ENCODE measurements at regions not wholly inside any gene's neighbourhood (a gene's known extent, or its start where the extent isn't known, plus 50 kb on each side); places are given as distances from the start of the nearest gene placed in this dataset.

- no peaks in the 10 kb centered on the region for H3K9me2 ChIP-seq (replicated peaks; ENCODE audit: control insufficient read depth, low read length)
- H3K27me3 ChIP-seq (ENCODE audit: control insufficient read depth, low read length) = no peaks in the 10 kb centered on the region
- H3K4me2 ChIP-seq (ENCODE audit: low read length) = no peak overlapping the region
- no peak overlapping the region for H3K4me3 ChIP-seq (ENCODE audit: low read length)
- no peaks in the 10 kb centered on the region for H3F3A ChIP-seq (ENCODE audit: control insufficient read depth, insufficient read depth)
- no peaks in the 10 kb centered on the region for H3K9me3 ChIP-seq (ENCODE audit: control insufficient read depth, insufficient read depth, low read length)
- no peaks in the 10 kb centered on the region for H3K4me1 ChIP-seq (ENCODE audit: control insufficient read depth, low read length)
- H3K36me3 ChIP-seq (ENCODE audit: control insufficient read depth, low read length) = no peaks in the 10 kb centered on the region
- no peaks in the 10 kb centered on the region for H3K79me2 ChIP-seq (ENCODE audit: control insufficient read depth, low read length)
- TF ChIP-seq CTCF (IDR thresholded peaks at IDR 0.05; ENCODE audit: low read depth, low read length, poor library complexity, severe bottlenecking) (no peak), EZH2phosphoT487 (IDR thresholded peaks at IDR 0.05; ENCODE audit: borderline replicate concordance, low read length) (no peak)
- no peaks in the 10 kb centered on the region for H4K20me1 ChIP-seq (ENCODE audit: control insufficient read depth, insufficient read depth, low read depth, low read length)
- no peak overlapping the region for H3K27ac ChIP-seq (ENCODE audit: low read depth, low read length)
Measured at GRCh38 chr11:23680488-23681230, 816.2 kb upstream of the LUZP2 start.

DNA sequence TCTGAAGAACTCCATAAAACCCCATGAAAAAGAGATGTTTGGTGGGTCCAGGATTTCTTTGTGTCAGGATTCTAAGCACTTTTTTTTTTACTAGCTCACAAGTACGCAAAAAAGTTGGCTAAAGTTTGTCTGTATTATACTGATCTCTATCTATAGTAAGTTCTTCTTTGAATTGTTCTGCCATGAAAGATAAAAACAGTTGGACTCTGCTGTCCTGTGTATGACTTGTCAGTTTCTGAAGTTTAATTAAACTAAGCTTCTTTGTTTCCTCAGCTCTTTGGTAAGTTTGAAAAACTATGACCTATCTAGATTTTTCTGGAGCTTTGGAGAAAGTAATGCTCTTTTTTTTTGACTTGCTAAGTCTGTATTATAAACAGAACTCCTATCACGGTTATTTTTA lies 812.2 kb upstream of the LUZP2 start:
- no peak overlapping the region for H3K27ac ChIP-seq (ENCODE audit: low read depth, low read length)

DNA sequence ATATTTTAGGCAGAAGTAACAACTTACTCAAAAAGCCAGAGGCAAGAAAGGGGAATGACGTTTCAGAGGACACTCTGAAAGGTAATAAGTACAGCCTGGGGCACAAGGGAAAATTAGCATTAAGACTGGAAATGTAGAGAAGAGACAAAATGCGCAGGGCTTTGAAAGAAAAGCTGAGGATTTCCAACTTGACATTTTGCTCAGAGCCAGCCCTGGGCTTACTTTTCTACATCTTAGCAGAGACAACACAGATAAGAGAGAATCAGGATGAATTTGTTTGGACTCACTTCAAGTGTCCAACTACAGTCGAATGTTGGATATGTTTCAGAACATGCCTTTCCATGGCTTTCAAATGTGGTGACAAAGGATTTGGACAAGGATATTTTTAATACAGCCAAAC lies 808.9 kb upstream of the LUZP2 start:
- no peak overlapping the region for H3K4me2 ChIP-seq (ENCODE audit: low read length)
- no peaks in the 10 kb centered on the region for H4K20me1 ChIP-seq (ENCODE audit: control insufficient read depth, insufficient read depth, low read depth, low read length)
- no peak for TF ChIP-seq CTCF (IDR thresholded peaks at IDR 0.05; ENCODE audit: low read depth, low read length, poor library complexity, severe bottlenecking)
- no peak for TF ChIP-seq EZH2phosphoT487 (IDR thresholded peaks at IDR 0.05; ENCODE audit: borderline replicate concordance, low read length)
- no peaks in the 10 kb centered on the region for H3K9me2 ChIP-seq (replicated peaks; ENCODE audit: control insufficient read depth, low read length)
- H3K9me3 ChIP-seq (ENCODE audit: control insufficient read depth, insufficient read depth, low read length) = no peaks in the 10 kb centered on the region
- no peak overlapping the region for H3K27ac ChIP-seq (ENCODE audit: low read depth, low read length)
- no peak overlapping the region for H3K4me3 ChIP-seq (ENCODE audit: low read length)
- H3K4me1 ChIP-seq (ENCODE audit: control insufficient read depth, low read length) = no peaks in the 10 kb centered on the region
- no peaks in the 10 kb centered on the region for H3K27me3 ChIP-seq (ENCODE audit: control insufficient read depth, low read length)
- no peaks in the 10 kb centered on the region for H3K36me3 ChIP-seq (ENCODE audit: control insufficient read depth, low read length)
- no peaks in the 10 kb centered on the region for H3F3A ChIP-seq (ENCODE audit: control insufficient read depth, insufficient read depth)
- no peaks in the 10 kb centered on the region for H3K79me2 ChIP-seq (ENCODE audit: control insufficient read depth, low read length)

More for the DNA sequence above, 812.2 kb upstream of the LUZP2 start:
- Histone ChIP-seq H3K27me3 (ENCODE audit: control insufficient read depth, low read length) (no peaks in the 10 kb centered on the region), H3K36me3 (ENCODE audit: control insufficient read depth, low read length) (no peaks in the 10 kb centered on the region), H3K9me2 (replicated peaks; ENCODE audit: control insufficient read depth, low read length) (no peaks in the 10 kb centered on the region), H3K4me3 (ENCODE audit: low read length) (no peak overlapping the region), H3K79me2 (ENCODE audit: control insufficient read depth, low read length) (no peaks in the 10 kb centered on the region), H3F3A (ENCODE audit: control insufficient read depth, insufficient read depth) (no peaks in the 10 kb centered on the region), H3K9me3 (ENCODE audit: control insufficient read depth, insufficient read depth, low read length) (no peaks in the 10 kb centered on the region), H4K20me1 (ENCODE audit: control insufficient read depth, insufficient read depth, low read depth, low read length) (no peaks in the 10 kb centered on the region), H3K4me1 (ENCODE audit: control insufficient read depth, low read length) (no peaks in the 10 kb centered on the region), H3K4me2 (ENCODE audit: low read length) (no peak overlapping the region)
- no peak for TF ChIP-seq CTCF (IDR thresholded peaks at IDR 0.05; ENCODE audit: low read depth, low read length, poor library complexity, severe bottlenecking)
- no peak for TF ChIP-seq EZH2phosphoT487 (IDR thresholded peaks at IDR 0.05; ENCODE audit: borderline replicate concordance, low read length)

All from DOHH2 (cell line).